ENCODE measurements at regions not wholly inside any gene's neighbourhood (a gene's known extent, or its start where the extent isn't known, plus 50 kb on each side); places are given as distances from the start of the nearest gene placed in this dataset.

GRCh38 chr2:228522276-228522675, 340.8 kb upstream of the SPHKAP start (continued):
- TF ChIP-seq ZNF407 (CRISPR knock-in tag; IDR thresholded peaks at IDR 0.05; ENCODE audit: not compliant biosample characterization), result no peak
- TF ChIP-seq, protein P1, sequence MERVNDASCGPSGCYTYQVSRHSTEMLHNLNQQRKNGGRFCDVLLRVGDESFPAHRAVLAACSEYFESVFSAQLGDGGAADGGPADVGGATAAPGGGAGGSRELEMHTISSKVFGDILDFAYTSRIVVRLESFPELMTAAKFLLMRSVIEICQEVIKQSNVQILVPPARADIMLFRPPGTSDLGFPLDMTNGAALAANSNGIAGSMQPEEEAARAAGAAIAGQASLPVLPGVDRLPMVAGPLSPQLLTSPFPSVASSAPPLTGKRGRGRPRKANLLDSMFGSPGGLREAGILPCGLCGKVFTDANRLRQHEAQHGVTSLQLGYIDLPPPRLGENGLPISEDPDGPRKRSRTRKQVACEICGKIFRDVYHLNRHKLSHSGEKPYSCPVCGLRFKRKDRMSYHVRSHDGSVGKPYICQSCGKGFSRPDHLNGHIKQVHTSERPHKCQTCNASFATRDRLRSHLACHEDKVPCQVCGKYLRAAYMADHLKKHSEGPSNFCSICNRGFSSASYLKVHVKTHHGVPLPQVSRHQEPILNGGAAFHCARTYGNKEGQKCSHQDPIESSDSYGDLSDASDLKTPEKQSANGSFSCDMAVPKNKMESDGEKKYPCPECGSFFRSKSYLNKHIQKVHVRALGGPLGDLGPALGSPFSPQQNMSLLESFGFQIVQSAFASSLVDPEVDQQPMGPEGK (CRISPR knock-in tag; IDR thresholded peaks at IDR 0.05), result no peak
- no peak for TF ChIP-seq ZNF747 (CRISPR knock-in tag; IDR thresholded peaks at IDR 0.05; ENCODE audit: borderline replicate concordance)
- TF ChIP-seq SALL2 (CRISPR knock-in tag; IDR thresholded peaks at IDR 0.05), result no peak
- TF ChIP-seq ZNF180 (CRISPR knock-in tag; IDR thresholded peaks at IDR 0.05; ENCODE audit: borderline replicate concordance, low read depth), result no peak
- TF ChIP-seq CBX5 (CRISPR knock-in tag; IDR thresholded peaks at IDR 0.05; ENCODE audit: borderline replicate concordance), result no peak
- TF ChIP-seq ZNF343 (CRISPR knock-in tag; IDR thresholded peaks at IDR 0.05), result no peak
- no peak for TF ChIP-seq SNAPC4 (CRISPR knock-in tag; IDR thresholded peaks at IDR 0.05)
- no peak for TF ChIP-seq HNF4A (CRISPR knock-in tag; IDR thresholded peaks at IDR 0.05)
- no peak for TF ChIP-seq HNRNPLL (IDR thresholded peaks at IDR 0.05; ENCODE audit: low read depth, low read length, poor library complexity, severe bottlenecking)

All from HepG2 (cell line).